GM23338 (cell line): ENCODE measurements at regions not wholly inside any gene's neighbourhood (a gene's known extent, or its start where the extent isn't known, plus 50 kb on each side); places are given as distances from the start of the nearest gene placed in this dataset.

ENCODE experiments used
- ATAC-seq: fragments of 200-7000 bp; cut with Tn5 transposase; 3 replicates; pipeline ENCODE4 v1.9.1; 2020
- DNase-seq: peaks from one replicate; pipeline ENCODE4 v3.0.0-alpha.2; 2015; ENCODE audit warnings: low spot score
- H2AFZ ChIP-seq: fragments of 200-600 bp; sonication (generic); 2 replicates; pipeline ENCODE4 v1.8.0; 2016; ENCODE audit warnings: antibody characterized with exemption, mild to moderate bottlenecking, moderate library complexity
- H3F3A ChIP-seq: fragments of 200-600 bp; sonication (generic); replicated peaks from 2 replicates; pipeline ENCODE4 v1.8.0; 2017; ENCODE audit warnings: antibody characterized with exemption, mixed run types, low read depth
- H3K27ac ChIP-seq: fragments of 200-600 bp; sonication (generic); 2 replicates; pipeline ENCODE4 v1.6.1; 2016; ENCODE audit warnings: low read depth
- H3K27me3 ChIP-seq: fragments of 200-600 bp; sonication (generic); 2 replicates; pipeline ENCODE4 v1.8.0; 2016; ENCODE audit warnings: mild to moderate bottlenecking, mixed run types, moderate library complexity; ENCODE audit not compliant: insufficient read depth
- H3K36me3 ChIP-seq: fragments of 200-600 bp; sonication (generic); 2 replicates; pipeline ENCODE4 v1.8.0; 2016; ENCODE audit warnings: mild to moderate bottlenecking; ENCODE audit not compliant: insufficient read depth
- H3K4me1 ChIP-seq: fragments of 200-600 bp; sonication (generic); 2 replicates; pipeline ENCODE4 v1.8.0; 2016; ENCODE audit warnings: mild to moderate bottlenecking, moderate library complexity; ENCODE audit not compliant: insufficient read depth
- H3K4me2 ChIP-seq: fragments of 200-600 bp; sonication (generic); 2 replicates; pipeline ENCODE4 v1.7.1; 2017; ENCODE audit warnings: mixed run types
- H3K4me3 ChIP-seq: fragments of 200-600 bp; sonication (generic); 2 replicates; pipeline ENCODE4 v1.6.1; 2016; ENCODE audit warnings: mixed run types
- H3K79me2 ChIP-seq: fragments of 200-600 bp; sonication (generic); replicated peaks from 2 replicates; pipeline ENCODE4 v1.8.0; 2017; ENCODE audit warnings: mild to moderate bottlenecking; ENCODE audit not compliant: insufficient read depth
- H3K9me2 ChIP-seq: fragments of 200-600 bp; sonication (generic); 2 replicates; pipeline ENCODE4 v1.8.0; 2017; ENCODE audit not compliant: insufficient read depth
- H4K20me1 ChIP-seq: fragments of 200-600 bp; sonication (generic); replicated peaks from 2 replicates; pipeline ENCODE4 v1.8.0; 2017; ENCODE audit warnings: mild to moderate bottlenecking; ENCODE audit not compliant: insufficient read depth
- H3K27ac Mint-ChIP-seq: 2 replicates; pipeline ENCODE4 v1.8.0; 2020; ENCODE audit warnings: inconsistent platforms, mild to moderate bottlenecking, moderate library complexity, mixed read lengths
- H3K27me3 Mint-ChIP-seq: 3 replicates; pipeline ENCODE4 v1.8.0; 2022; ENCODE audit warnings: low read depth, mild to moderate bottlenecking, moderate library complexity, mixed read lengths, inconsistent platforms; ENCODE audit not compliant: insufficient read depth, poor library complexity
- H3K36me3 Mint-ChIP-seq: 3 replicates; pipeline ENCODE4 v1.8.0; 2021; ENCODE audit warnings: low read depth, mild to moderate bottlenecking, inconsistent platforms, moderate library complexity, mixed read lengths
- H3K4me1 Mint-ChIP-seq: 3 replicates; pipeline ENCODE4 v1.8.0; 2020; ENCODE audit warnings: mild to moderate bottlenecking, inconsistent platforms, mixed read lengths
- H3K4me3 Mint-ChIP-seq: 3 replicates; pipeline ENCODE4 v1.8.0; 2021; ENCODE audit warnings: moderate library complexity, mild to moderate bottlenecking, inconsistent platforms, mixed read lengths
- H3K9me3 Mint-ChIP-seq: 3 replicates; pipeline ENCODE4 v1.8.0; 2020; ENCODE audit warnings: moderate library complexity, mild to moderate bottlenecking, inconsistent platforms, mixed read lengths
- CREB1 ChIP-seq: fragments of 250-450 bp; sonication (Bioruptor Pico); IDR thresholded peaks from 2 replicates; pipeline ENCODE4 v1.5.0; 2020; ENCODE audit warnings: low read depth, mild to moderate bottlenecking, moderate library complexity
- EZH2 ChIP-seq: fragments of 200-600 bp; sonication (generic); IDR thresholded peaks from one replicate; pipeline ENCODE4 v1.8.0; 2017; ENCODE audit warnings: antibody characterized with exemption, mild to moderate bottlenecking, low read depth; ENCODE audit not compliant: unreplicated experiment
- EZH2phosphoT487 ChIP-seq: fragments of 200-600 bp; sonication (generic); IDR thresholded peaks from one replicate; pipeline ENCODE4 v1.8.1; 2018; ENCODE audit warnings: antibody characterized with exemption; ENCODE audit not compliant: unreplicated experiment
- JUNB ChIP-seq: IDR thresholded peaks from one replicate; pipeline ENCODE4 v1.6.1; 2016; ENCODE audit warnings: antibody characterized with exemption; ENCODE audit not compliant: unreplicated experiment
- POLR2AphosphoS5 ChIP-seq: IDR thresholded peaks from 2 replicates; pipeline ENCODE4 v1.6.1; 2016; ENCODE audit warnings: antibody characterized with exemption, low read depth
- STAT1 ChIP-seq: IDR thresholded peaks from one replicate; pipeline ENCODE4 v1.6.1; 2016; ENCODE audit warnings: antibody characterized with exemption; ENCODE audit not compliant: unreplicated experiment
- ZNF331 ChIP-seq: fragments of 250-450 bp; sonication (Bioruptor Pico); IDR thresholded peaks from 2 replicates; pipeline ENCODE4 v1.5.0; 2020; ENCODE audit warnings: low read depth, mild to moderate bottlenecking, moderate library complexity
- TF ChIP-seq, protein P1 (sequence below): IDR thresholded peaks from one replicate; pipeline ENCODE4 v1.6.1; 2018; ENCODE audit warnings: antibody characterized with exemption; ENCODE audit not compliant: unreplicated experiment
- TF ChIP-seq, protein P2 (sequence below): IDR thresholded peaks from 2 replicates; pipeline ENCODE4 v1.6.1; 2016; ENCODE audit warnings: antibody characterized with exemption
- TF ChIP-seq, protein P3 (sequence below), 2 experiments: fragments of 200-600 bp in 1 of 2; sonication (generic) in 1 of 2; conservative IDR thresholded peaks; 2 replicates each; pipeline versions ENCODE4 v1.5.1 to v1.6.1; 2016 to 2017; ENCODE audit warnings: antibody characterized with exemption in 2 of 2, low read depth in 2 of 2, mild to moderate bottlenecking in 2 of 2, moderate library complexity in 1 of 2

- Histone ChIP-seq H3K4me1 (no peaks in the 10 kb centered on the region), H3K9me2 (no peaks in the 10 kb centered on the region), H2AFZ (no peak overlapping the region), H3F3A (no peaks in the 10 kb centered on the region), H3K36me3 (no peaks in the 10 kb centered on the region), H3K79me2 (no peaks in the 10 kb centered on the region), H4K20me1 (no peaks in the 10 kb centered on the region), H3K4me3 (no peak overlapping the region), H3K4me2 (no peak overlapping the region), H3K27ac (no peak overlapping the region), H3K27me3 (no peaks in the 10 kb centered on the region)
- no peak overlapping the region for H3K27ac Mint-ChIP-seq
- TF ChIP-seq EZH2phosphoT487 (no peak), JUNB (no peak), ZNF331 (CRISPR knock-in tag) (no peak), CREB1 (no peak), EZH2 (no peak)
- TF ChIP-seq, protein P1, sequence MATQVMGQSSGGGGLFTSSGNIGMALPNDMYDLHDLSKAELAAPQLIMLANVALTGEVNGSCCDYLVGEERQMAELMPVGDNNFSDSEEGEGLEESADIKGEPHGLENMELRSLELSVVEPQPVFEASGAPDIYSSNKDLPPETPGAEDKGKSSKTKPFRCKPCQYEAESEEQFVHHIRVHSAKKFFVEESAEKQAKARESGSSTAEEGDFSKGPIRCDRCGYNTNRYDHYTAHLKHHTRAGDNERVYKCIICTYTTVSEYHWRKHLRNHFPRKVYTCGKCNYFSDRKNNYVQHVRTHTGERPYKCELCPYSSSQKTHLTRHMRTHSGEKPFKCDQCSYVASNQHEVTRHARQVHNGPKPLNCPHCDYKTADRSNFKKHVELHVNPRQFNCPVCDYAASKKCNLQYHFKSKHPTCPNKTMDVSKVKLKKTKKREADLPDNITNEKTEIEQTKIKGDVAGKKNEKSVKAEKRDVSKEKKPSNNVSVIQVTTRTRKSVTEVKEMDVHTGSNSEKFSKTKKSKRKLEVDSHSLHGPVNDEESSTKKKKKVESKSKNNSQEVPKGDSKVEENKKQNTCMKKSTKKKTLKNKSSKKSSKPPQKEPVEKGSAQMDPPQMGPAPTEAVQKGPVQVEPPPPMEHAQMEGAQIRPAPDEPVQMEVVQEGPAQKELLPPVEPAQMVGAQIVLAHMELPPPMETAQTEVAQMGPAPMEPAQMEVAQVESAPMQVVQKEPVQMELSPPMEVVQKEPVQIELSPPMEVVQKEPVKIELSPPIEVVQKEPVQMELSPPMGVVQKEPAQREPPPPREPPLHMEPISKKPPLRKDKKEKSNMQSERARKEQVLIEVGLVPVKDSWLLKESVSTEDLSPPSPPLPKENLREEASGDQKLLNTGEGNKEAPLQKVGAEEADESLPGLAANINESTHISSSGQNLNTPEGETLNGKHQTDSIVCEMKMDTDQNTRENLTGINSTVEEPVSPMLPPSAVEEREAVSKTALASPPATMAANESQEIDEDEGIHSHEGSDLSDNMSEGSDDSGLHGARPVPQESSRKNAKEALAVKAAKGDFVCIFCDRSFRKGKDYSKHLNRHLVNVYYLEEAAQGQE: no peak
- TF ChIP-seq, protein P2, sequence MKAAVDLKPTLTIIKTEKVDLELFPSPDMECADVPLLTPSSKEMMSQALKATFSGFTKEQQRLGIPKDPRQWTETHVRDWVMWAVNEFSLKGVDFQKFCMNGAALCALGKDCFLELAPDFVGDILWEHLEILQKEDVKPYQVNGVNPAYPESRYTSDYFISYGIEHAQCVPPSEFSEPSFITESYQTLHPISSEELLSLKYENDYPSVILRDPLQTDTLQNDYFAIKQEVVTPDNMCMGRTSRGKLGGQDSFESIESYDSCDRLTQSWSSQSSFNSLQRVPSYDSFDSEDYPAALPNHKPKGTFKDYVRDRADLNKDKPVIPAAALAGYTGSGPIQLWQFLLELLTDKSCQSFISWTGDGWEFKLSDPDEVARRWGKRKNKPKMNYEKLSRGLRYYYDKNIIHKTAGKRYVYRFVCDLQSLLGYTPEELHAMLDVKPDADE: no peak
- TF ChIP-seq, protein P3, sequence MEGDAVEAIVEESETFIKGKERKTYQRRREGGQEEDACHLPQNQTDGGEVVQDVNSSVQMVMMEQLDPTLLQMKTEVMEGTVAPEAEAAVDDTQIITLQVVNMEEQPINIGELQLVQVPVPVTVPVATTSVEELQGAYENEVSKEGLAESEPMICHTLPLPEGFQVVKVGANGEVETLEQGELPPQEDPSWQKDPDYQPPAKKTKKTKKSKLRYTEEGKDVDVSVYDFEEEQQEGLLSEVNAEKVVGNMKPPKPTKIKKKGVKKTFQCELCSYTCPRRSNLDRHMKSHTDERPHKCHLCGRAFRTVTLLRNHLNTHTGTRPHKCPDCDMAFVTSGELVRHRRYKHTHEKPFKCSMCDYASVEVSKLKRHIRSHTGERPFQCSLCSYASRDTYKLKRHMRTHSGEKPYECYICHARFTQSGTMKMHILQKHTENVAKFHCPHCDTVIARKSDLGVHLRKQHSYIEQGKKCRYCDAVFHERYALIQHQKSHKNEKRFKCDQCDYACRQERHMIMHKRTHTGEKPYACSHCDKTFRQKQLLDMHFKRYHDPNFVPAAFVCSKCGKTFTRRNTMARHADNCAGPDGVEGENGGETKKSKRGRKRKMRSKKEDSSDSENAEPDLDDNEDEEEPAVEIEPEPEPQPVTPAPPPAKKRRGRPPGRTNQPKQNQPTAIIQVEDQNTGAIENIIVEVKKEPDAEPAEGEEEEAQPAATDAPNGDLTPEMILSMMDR (conservative IDR thresholded peaks at IDR 0.05; ENCODE audit: low read depth in 2 of 2): no peak
- no peaks in the 10 kb centered on the region for H3K9me3 Mint-ChIP-seq
- H3K27me3 Mint-ChIP-seq: no peaks in the 10 kb centered on the region
- ATAC-seq (no peak), DNase-seq (no peak)
- no peaks in the 10 kb centered on the region; the same call in 2 of the 3 replicates for H3K4me1 Mint-ChIP-seq
- H3K36me3 Mint-ChIP-seq: peaks cover 4% of the 10 kb centered on the region; the same call in 1 of the 3 replicates
- no peak overlapping the region for H3K4me3 Mint-ChIP-seq
Measured at GRCh38 chr2:167706800-167707199, 540.6 kb downstream of the STK39 start.

GRCh38 chr2:167703441-167703840, 544.0 kb downstream of the STK39 start:
- Mint-ChIP-seq H3K27me3 (no peaks in the 10 kb centered on the region), H3K36me3 (peaks cover 2% of the 10 kb centered on the region; the same call in 1 of the 3 replicates), H3K4me3 (no peak overlapping the region), H3K27ac (no peak overlapping the region), H3K9me3 (no peaks in the 10 kb centered on the region), H3K4me1 (peaks cover 15% of the 10 kb centered on the region)
- Histone ChIP-seq H4K20me1 (no peaks in the 10 kb centered on the region), H3K27ac (no peak overlapping the region), H3K36me3 (no peaks in the 10 kb centered on the region), H3K9me2 (no peaks in the 10 kb centered on the region), H3K27me3 (no peaks in the 10 kb centered on the region), H3K4me1 (peaks cover 10% of the 10 kb centered on the region), H2AFZ (no peak overlapping the region), H3K4me3 (no peak overlapping the region), H3F3A (no peaks in the 10 kb centered on the region), H3K4me2 (no peak overlapping the region), H3K79me2 (no peaks in the 10 kb centered on the region)
- no peak for DNase-seq
- no peak for ATAC-seq
- TF ChIP-seq POLR2AphosphoS5 (no peak), JUNB (no peak), EZH2 (no peak), CREB1 (no peak), EZH2phosphoT487 (no peak), STAT1 (no peak)
- TF ChIP-seq, protein P3 (conservative IDR thresholded peaks at IDR 0.05; ENCODE audit: low read depth in 2 of 2): no peak
- TF ChIP-seq, protein P2: no peak
- TF ChIP-seq, protein P1: no peak
